Hepatocyte (in vitro differentiated cells): ENCODE measurements at regions not wholly inside any gene's neighbourhood (a gene's known extent, or its start where the extent isn't known, plus 50 kb on each side); places are given as distances from the start of the nearest gene placed in this dataset.
A peak's percentile ranks its signal among the peaks of the same experiment; 100 is the strongest.

Experiments
- DNase-seq: peaks from one replicate; pipeline ENCODE4 v3.0.0-alpha.2; 2016; ENCODE audit warnings: low spot score
- H2AFZ ChIP-seq: fragments of 200-600 bp; sonication (generic); 2 replicates; pipeline ENCODE4 v1.6.0; 2016; ENCODE audit warnings: antibody characterized with exemption, mild to moderate bottlenecking
- H3K27ac ChIP-seq: fragments of 200-600 bp; sonication (generic); 2 replicates; pipeline ENCODE4 v1.5.1; 2016; ENCODE audit warnings: mild to moderate bottlenecking
- H3K27me3 ChIP-seq: fragments of 200-600 bp; sonication (generic); 2 replicates; pipeline ENCODE4 v1.6.1; 2016
- H3K36me3 ChIP-seq: fragments of 200-600 bp; sonication (generic); replicated peaks from 2 replicates; pipeline ENCODE4 v1.5.1; 2016; ENCODE audit warnings: low read depth; ENCODE audit not compliant: insufficient read depth
- H3K4me1 ChIP-seq: fragments of 200-600 bp; sonication (generic); 2 replicates; pipeline ENCODE4 v1.5.1; 2016; ENCODE audit warnings: mild to moderate bottlenecking, moderate library complexity; ENCODE audit not compliant: insufficient read depth
- H3K4me2 ChIP-seq: fragments of 200-600 bp; sonication (generic); 2 replicates; pipeline ENCODE4 v1.6.0; 2016
- H3K4me3 ChIP-seq: fragments of 200-600 bp; sonication (generic); 2 replicates; pipeline ENCODE4 v1.5.1; 2016; ENCODE audit warnings: mild to moderate bottlenecking
- H3K79me2 ChIP-seq: fragments of 200-600 bp; sonication (generic); 2 replicates; pipeline ENCODE4 v1.6.0; 2017; ENCODE audit warnings: mild to moderate bottlenecking
- H3K9me2 ChIP-seq: fragments of 200-600 bp; sonication (generic); replicated peaks from 2 replicates; pipeline ENCODE4 v1.6.0; 2017; ENCODE audit warnings: mild to moderate bottlenecking; ENCODE audit not compliant: insufficient read depth
- H3K9me3 ChIP-seq: fragments of 200-600 bp; sonication (generic); 2 replicates; pipeline ENCODE4 v1.5.1; 2016; ENCODE audit warnings: low read depth, mild to moderate bottlenecking
- H4K20me1 ChIP-seq: fragments of 200-600 bp; sonication (generic); 2 replicates; pipeline ENCODE4 v1.6.0; 2016; ENCODE audit warnings: mild to moderate bottlenecking; ENCODE audit not compliant: insufficient read depth, poor library complexity, severe bottlenecking
- EZH2 ChIP-seq: fragments of 200-600 bp; sonication (generic); IDR thresholded peaks from 2 replicates; pipeline ENCODE4 v1.6.1; 2016; ENCODE audit warnings: antibody characterized with exemption, mild to moderate bottlenecking, borderline replicate concordance
- EZH2phosphoT487 ChIP-seq: fragments of 200-600 bp; sonication (generic); IDR thresholded peaks from one replicate; pipeline ENCODE4 v1.6.1; 2018; ENCODE audit warnings: antibody characterized with exemption, mild to moderate bottlenecking, low read depth, moderate library complexity; ENCODE audit not compliant: unreplicated experiment, severe bottlenecking
- WGBS: methylation state at CpG from one replicate; pipeline ENCODE4 v1.1.6; 2016; ENCODE audit warnings: low lambda C conversion rate; ENCODE audit errors: missing lambda C conversion rate; 5-methylcytosine and 5-hydroxymethylcytosine counted together
- TF ChIP-seq, protein P1 (sequence below): fragments of 200-600 bp; sonication (generic); IDR thresholded peaks from 2 replicates; pipeline ENCODE4 v1.5.1; 2016; ENCODE audit warnings: antibody characterized with exemption, mild to moderate bottlenecking; ENCODE audit not compliant: poor library complexity

DNA sequence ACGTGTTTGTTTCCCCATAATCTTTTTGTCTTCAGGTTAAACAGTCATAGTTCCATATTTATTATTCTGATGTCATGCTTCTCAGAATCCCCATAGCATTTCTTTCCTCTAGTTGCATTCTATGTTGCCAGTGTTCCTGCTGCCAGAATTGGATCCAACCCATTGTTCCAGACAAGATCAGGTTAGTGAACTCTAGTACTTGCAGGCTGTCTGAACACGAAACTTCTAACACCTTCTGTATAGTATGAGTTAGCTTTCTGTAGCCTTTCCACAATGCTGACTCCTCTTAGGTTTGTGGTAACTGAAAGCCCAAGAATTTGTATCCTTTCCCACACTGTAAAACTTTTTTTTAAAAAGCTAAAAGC is 88.0 kb upstream of the ROPN1 start:
- no peaks in the 10 kb centered on the region for H3K36me3 ChIP-seq
- TF ChIP-seq EZH2phosphoT487 (no peak), EZH2 (no peak)
- TF ChIP-seq, protein P1, sequence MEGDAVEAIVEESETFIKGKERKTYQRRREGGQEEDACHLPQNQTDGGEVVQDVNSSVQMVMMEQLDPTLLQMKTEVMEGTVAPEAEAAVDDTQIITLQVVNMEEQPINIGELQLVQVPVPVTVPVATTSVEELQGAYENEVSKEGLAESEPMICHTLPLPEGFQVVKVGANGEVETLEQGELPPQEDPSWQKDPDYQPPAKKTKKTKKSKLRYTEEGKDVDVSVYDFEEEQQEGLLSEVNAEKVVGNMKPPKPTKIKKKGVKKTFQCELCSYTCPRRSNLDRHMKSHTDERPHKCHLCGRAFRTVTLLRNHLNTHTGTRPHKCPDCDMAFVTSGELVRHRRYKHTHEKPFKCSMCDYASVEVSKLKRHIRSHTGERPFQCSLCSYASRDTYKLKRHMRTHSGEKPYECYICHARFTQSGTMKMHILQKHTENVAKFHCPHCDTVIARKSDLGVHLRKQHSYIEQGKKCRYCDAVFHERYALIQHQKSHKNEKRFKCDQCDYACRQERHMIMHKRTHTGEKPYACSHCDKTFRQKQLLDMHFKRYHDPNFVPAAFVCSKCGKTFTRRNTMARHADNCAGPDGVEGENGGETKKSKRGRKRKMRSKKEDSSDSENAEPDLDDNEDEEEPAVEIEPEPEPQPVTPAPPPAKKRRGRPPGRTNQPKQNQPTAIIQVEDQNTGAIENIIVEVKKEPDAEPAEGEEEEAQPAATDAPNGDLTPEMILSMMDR = no peak
- no peak overlapping the region for H3K4me2 ChIP-seq
- DNase-seq = no peak
- no peak overlapping the region for H2AFZ ChIP-seq
- H3K9me2 ChIP-seq = no peaks in the 10 kb centered on the region
- H3K9me3 ChIP-seq = no peaks in the 10 kb centered on the region
- H3K27ac ChIP-seq = no peak overlapping the region
- WGBS = 79% methylated on average over 2 of the region's 2 CpGs
- no peaks in the 10 kb centered on the region for H4K20me1 ChIP-seq
- H3K4me1 ChIP-seq = peaks cover 4% of the 10 kb centered on the region
- H3K27me3 ChIP-seq = peaks cover 3% of the 10 kb centered on the region
- no peak overlapping the region for H3K4me3 ChIP-seq
- no peaks in the 10 kb centered on the region for H3K79me2 ChIP-seq

DNA sequence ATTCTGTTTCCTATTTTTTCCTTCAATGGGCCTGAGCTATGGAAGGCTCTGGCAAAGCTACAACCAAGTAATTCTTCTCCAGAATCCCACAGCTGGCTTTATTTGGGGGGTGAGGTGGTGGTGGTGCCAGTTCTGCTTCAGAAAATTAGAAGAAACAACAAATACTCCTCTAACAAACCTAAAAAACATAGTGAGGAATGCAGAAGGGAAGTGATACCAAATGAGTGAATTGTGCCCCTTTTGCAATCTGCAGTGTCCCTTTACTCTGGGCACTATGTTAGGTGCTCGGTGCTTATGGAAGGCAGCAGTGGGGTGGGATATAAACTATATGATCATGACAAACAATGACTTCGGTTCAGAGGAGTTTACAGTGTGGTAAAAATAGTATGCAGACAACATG is 90.4 kb upstream of the ROPN1 start:
- Histone ChIP-seq H3K4me1 (peaks cover 4% of the 10 kb centered on the region), H4K20me1 (no peaks in the 10 kb centered on the region), H3K4me3 (no peak overlapping the region), H3K27ac (no peak overlapping the region), H3K9me3 (no peaks in the 10 kb centered on the region), H3K9me2 (no peaks in the 10 kb centered on the region), H3K27me3 (peaks cover 3% of the 10 kb centered on the region), H3K4me2 (no peak overlapping the region), H2AFZ (no peak overlapping the region), H3K79me2 (no peaks in the 10 kb centered on the region), H3K36me3 (no peaks in the 10 kb centered on the region)
- DNase-seq = no peak
- WGBS = 67% methylated on average over 2 of the region's 2 CpGs
- TF ChIP-seq, protein P1 = no peak
- no peak for TF ChIP-seq EZH2
- no peak for TF ChIP-seq EZH2phosphoT487

DNA sequence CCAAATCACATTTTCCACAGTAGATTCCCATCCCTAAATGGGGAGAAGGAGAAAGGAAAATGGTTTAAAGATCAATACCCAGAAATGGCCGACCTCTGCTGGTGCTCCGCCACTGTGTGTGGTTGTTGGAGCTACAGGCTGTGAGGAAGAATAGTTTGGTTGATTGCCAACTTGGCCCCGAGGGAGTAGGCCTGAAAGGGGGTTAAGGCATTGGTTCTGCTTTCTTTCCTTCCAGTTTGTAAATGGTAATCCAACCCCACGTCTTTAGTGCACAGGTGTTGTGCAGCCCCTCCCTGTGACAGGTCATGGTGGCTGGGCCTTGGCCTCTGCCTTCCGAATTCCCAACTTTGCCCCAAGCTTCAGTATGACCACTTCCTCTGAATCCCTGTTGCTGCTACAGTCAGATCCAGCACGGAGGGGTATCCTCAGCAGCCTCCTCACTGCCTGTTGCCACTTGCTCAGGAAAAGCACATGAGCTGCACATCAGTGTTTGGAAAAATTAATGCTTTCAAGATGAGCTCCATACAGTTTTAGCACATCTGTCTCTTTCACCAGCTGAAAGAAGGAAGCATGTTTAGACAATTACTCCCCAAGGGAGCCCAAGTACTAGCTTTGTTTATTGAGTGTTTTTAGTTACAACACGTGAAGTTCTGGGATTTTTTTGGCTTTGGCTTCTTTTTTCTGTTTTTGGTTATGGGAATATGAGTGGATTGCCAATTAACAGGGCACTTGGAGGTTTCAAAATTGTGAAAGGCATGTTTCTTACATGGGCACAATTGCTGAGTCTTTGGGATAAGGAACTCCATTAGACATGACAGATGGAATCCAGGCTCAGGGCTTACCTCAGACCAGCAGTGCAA is 92.3 kb upstream of the ROPN1 start:
- WGBS = 65% methylated on average over 7 of the region's 7 CpGs
- peaks cover 3% of the 10 kb centered on the region for H3K27me3 ChIP-seq
- no peaks in the 10 kb centered on the region for H3K9me3 ChIP-seq
- no peak overlapping the region for H3K4me3 ChIP-seq
- H4K20me1 ChIP-seq = no peaks in the 10 kb centered on the region
- no peak for TF ChIP-seq EZH2
- TF ChIP-seq, protein P1 = no peak
- TF ChIP-seq EZH2phosphoT487 = no peak
- H2AFZ ChIP-seq = no peak overlapping the region
- no peaks in the 10 kb centered on the region for H3K79me2 ChIP-seq
- H3K4me1 ChIP-seq = peaks cover 4% of the 10 kb centered on the region
- no peak overlapping the region for H3K4me2 ChIP-seq
- H3K9me2 ChIP-seq = no peaks in the 10 kb centered on the region
- H3K27ac ChIP-seq = no peak overlapping the region
- H3K36me3 ChIP-seq = no peaks in the 10 kb centered on the region
- peak; percentile 28 for DNase-seq
